D721Med (cell line): ENCODE measurements at regions not wholly inside any gene's neighbourhood (a gene's known extent, or its start where the extent isn't known, plus 50 kb on each side); places are given as distances from the start of the nearest gene placed in this dataset.
"Not testable (repeated sequence)": the region's sequence is repeated elsewhere in the genome, so short reads cannot be mapped to it uniquely, and the experiment has no call there.

Source experiments
- DNase-seq: peaks from one replicate; pipeline ENCODE4 v3.0.0; 2011; ENCODE audit warnings: low spot score; ENCODE audit not compliant: insufficient read length
- FAIRE-seq: peaks from 2 replicates; lab custom pipeline; 2011; peaks lifted over from hg19 to GRCh38; lab: Jason Lieb, UNC
- TF ChIP-seq, protein P1 (sequence below): IDR thresholded peaks from 2 replicates; pipeline ENCODE4 v1.5.1; 2012; ENCODE audit warnings: mild to moderate bottlenecking, control low read depth; ENCODE audit not compliant: insufficient read depth; ENCODE audit errors: missing control alignments

DNA sequence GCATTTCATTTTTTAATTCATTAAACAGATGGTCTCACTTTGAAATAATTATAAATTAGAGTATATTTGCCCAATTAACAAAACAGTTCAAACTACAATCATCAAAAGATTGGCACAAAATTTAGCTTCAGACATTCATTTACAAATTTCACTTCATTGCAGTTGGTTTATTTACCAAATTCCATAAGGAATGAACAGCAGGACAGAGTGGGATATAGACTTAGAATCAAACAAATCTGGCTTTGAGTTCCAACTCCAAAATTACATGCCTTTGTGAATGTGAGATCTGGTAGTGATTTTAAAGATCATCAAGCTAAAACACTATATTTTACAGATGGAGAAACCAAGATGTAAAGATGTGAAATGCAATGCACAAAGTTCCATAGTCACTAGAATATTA lies 310.7 kb upstream of the CNTN5 start:
- FAIRE-seq, result no peak
- TF ChIP-seq, protein P1, sequence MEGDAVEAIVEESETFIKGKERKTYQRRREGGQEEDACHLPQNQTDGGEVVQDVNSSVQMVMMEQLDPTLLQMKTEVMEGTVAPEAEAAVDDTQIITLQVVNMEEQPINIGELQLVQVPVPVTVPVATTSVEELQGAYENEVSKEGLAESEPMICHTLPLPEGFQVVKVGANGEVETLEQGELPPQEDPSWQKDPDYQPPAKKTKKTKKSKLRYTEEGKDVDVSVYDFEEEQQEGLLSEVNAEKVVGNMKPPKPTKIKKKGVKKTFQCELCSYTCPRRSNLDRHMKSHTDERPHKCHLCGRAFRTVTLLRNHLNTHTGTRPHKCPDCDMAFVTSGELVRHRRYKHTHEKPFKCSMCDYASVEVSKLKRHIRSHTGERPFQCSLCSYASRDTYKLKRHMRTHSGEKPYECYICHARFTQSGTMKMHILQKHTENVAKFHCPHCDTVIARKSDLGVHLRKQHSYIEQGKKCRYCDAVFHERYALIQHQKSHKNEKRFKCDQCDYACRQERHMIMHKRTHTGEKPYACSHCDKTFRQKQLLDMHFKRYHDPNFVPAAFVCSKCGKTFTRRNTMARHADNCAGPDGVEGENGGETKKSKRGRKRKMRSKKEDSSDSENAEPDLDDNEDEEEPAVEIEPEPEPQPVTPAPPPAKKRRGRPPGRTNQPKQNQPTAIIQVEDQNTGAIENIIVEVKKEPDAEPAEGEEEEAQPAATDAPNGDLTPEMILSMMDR, result no peak

DNA sequence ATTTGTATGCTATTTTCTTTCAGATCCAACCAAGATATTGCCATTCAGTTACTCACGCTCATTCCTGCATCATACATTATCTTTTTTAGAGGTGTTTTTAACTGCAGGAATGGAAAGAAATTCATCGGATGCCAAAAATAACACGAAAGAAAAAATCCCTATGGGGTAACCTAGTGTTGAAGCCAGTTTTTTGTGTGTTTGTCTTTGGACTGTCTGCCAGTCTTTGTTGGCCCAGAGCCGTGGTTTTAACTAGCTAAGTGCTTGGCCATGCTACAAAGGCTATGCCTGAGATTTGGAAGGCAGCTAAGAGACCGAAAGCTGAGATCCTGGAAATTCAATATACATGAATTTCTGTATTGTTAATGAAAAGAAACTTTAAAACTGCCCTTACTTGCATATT lies 309.8 kb upstream of the CNTN5 start:
- DNase-seq (no peak), FAIRE-seq (no peak)
- TF ChIP-seq, protein P1, result no peak

More for the DNA sequence above, 310.7 kb upstream of the CNTN5 start:
- no peak for DNase-seq

DNA sequence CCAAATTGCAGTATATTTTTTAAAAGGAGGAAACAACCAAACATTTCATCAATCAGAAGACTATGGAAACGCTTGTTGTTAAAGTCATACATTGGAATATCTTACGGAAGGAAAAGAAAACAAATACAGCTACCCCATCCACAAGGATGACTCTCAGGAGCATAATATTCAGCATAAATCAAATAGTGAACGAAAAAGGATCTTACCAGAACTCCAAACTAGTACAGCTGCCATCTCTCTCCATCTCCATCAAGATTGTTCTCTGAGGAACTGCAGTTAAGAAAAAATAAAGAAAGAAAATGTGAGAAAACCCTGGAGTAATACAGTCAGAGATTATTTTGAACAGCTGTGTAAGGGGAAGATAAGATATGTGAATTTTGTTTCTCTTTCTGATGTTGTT lies 299.8 kb upstream of the CNTN5 start:
- TF ChIP-seq, protein P1, result no peak
- DNase-seq (no peak), FAIRE-seq (no peak)

DNA sequence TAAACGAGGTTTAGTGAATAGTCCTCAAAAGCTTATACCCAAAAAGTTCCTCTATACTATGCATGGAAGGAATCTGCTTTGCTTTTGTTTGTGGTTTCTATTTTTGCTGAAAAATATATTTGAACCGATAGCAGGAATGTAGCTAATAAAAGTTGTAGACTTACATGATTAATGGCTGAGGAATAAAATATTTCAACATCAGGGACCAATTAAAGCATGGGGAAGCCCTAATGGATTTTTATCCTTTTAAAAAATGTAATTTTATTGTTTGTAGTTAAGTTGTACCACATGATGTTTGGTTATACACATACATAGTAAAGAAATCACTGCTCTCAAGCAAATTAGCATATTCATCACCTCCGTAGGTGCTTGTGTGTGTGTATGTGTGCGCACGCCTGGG lies 295.3 kb upstream of the CNTN5 start:
- TF ChIP-seq, protein P1, result no peak
- DNase-seq, result no peak
- FAIRE-seq, result no peak

DNA sequence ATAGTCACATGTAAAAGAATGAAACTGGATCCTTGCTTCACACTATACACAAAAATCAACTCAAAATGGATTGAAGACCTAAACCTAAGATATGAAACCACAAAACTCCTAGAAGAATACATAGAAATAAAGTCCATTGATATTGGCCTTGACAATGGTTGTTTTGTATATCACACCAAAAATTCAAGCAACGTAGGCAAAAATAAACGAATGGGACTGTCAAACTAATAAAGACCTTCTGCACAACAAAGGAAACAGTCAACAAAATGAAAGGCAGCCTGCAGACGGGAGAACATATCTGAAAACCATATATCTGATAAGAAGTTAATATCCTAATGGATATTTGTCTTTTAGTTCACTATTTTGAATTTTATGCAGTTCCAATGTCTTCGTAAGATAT lies 292.3 kb upstream of the CNTN5 start:
- DNase-seq (no peak), FAIRE-seq (no peak)
- TF ChIP-seq, protein P1, result no peak

DNA sequence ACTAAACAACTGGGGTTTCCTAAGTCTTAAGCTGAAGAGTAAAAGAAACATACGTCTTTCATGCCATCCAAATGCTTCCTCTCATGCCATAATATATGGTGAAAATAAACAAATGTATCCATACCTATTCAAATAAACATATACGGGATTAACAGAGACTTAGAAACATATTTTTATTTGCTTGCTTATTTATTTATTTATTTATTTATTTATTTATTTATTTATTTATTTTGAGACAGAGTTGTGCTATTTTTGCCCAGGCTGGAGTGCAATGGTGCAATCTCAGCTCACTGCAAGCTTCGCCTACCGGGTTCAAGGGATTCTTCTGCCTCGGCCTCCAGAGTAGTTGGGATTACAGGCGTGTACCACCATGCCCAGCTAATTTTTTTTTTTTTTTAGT lies 291.6 kb upstream of the CNTN5 start:
- TF ChIP-seq, protein P1, result no peak
- DNase-seq (no peak), FAIRE-seq (no peak)

DNA sequence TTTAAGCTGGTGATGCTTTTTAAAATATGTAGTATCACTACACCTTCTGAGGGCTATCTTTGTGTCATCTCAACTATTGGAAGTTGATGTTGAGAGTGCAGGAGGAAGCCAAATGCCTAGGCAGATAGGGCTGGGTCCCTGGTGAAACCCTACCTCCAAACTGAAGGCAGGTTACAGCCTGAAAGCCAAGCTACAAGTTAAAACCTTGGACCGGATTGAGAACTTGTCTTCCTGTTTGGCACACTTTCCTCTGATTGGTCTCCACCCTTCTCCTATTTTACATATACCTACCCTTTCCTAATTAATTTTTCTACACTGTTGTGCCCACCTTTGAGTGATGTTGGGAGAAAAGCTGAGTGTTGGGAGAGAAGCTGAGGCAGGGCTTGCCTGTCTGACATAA lies 287.8 kb upstream of the CNTN5 start:
- DNase-seq, result no peak
- TF ChIP-seq, protein P1, result no peak
- no peak for FAIRE-seq

DNA sequence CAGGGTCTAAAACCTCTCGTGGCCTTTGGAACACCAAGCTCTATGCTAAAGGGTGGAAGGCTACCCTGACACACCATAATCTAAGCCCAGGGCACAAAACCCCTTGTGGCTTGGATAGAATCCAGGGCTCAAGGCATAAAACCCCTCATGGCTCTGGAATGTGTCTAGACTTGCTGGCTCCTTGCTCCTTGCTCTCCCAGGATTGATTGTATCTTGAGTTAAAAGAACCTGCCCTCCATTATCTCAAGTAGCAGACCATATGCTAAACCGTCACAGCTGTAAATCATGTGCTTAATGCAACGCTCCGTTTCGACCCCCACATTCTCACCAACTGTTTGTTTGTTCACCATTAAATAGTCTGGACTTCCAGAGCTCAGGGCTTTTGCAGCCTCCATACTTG lies 287.4 kb upstream of the CNTN5 start:
- not testable (repeated sequence) for FAIRE-seq, DNase-seq
